SK-N-SH (cell line): ENCODE measurements at regions not wholly inside any gene's neighbourhood (a gene's known extent, or its start where the extent isn't known, plus 50 kb on each side); places are given as distances from the start of the nearest gene placed in this dataset.

Source experiments
- CTCF ChIA-PET: fragments of 300-600, 350-600 bp; formaldehyde crosslinking; extraction: SDS; loops from one replicate; lab custom pipeline; 2021; lab: Yijun Ruan, JAX
- POLR2A ChIA-PET: fragments of 350-600 bp; sonication (Branson Sonifier 250); formaldehyde crosslinking; extraction: SDS; loops from one replicate; lab custom pipeline; 2020; ENCODE audit warnings: antibody characterized with exemption, inconsistent platforms; lab: Yijun Ruan, JAX
- DNase-seq: peaks from one replicate; pipeline ENCODE4 v3.0.0; 2012
- H2AFZ ChIP-seq: fragments of 200-600 bp; sonication (generic); 2 replicates; pipeline ENCODE4 v1.8.1; 2016; ENCODE audit warnings: antibody characterized with exemption, mild to moderate bottlenecking, low read depth
- H3F3A ChIP-seq: fragments of 200-600 bp; sonication (generic); replicated peaks from 2 replicates; pipeline ENCODE3; 2016; ENCODE audit warnings: antibody characterized with exemption, mild to moderate bottlenecking; ENCODE audit not compliant: insufficient read depth
- H3K27ac ChIP-seq, 2 experiments: fragments of 200-500 bp in 1 of 2; fragments of 200-600 bp in 1 of 2; sonication (Bioruptor generic) in 1 of 2; sonication (generic), shearing (Covaris generic) in 1 of 2; 2 replicates each; pipeline versions ENCODE4 v1.5.1 to v1.6.1; 2014 to 2016; ENCODE audit warnings: low read depth in 2 of 2, inconsistent platforms in 1 of 2, low read length in 1 of 2, mild to moderate bottlenecking in 1 of 2, mixed read lengths in 1 of 2
- H3K27me3 ChIP-seq: fragments of 200-600 bp; sonication (generic), shearing (Covaris generic); 2 replicates; pipeline ENCODE4 v1.6.1; 2016; ENCODE audit warnings: mixed run types; ENCODE audit not compliant: insufficient read depth
- H3K36me3 ChIP-seq, 2 experiments: fragments of 200-500 bp in 1 of 2; fragments of 200-600 bp in 1 of 2; sonication (Bioruptor generic) in 1 of 2; sonication (generic) in 1 of 2; replicated peaks in 1 of 2; 2 replicates each; pipeline versions ENCODE3 to v1.5.1; 2014 to 2016; ENCODE audit warnings: low read length in 1 of 2, mild to moderate bottlenecking in 1 of 2; ENCODE audit not compliant: insufficient read depth in 2 of 2, control insufficient read depth in 1 of 2
- H3K4me1 ChIP-seq, 2 experiments: fragments of 200-500 bp in 1 of 2; fragments of 200-600 bp in 1 of 2; sonication (Bioruptor generic) in 1 of 2; sonication (generic), shearing (Covaris generic) in 1 of 2; 2 replicates each; pipeline versions ENCODE4 v1.5.1 to v1.6.1; 2014 to 2016; ENCODE audit warnings: low read depth in 1 of 2, low read length in 1 of 2, mixed run types in 1 of 2; ENCODE audit not compliant: insufficient read depth in 2 of 2, control insufficient read depth in 1 of 2
- H3K4me2 ChIP-seq: fragments of 200-600 bp; sonication (generic), shearing (Covaris generic); 2 replicates; pipeline ENCODE4 v1.6.1; 2017; ENCODE audit warnings: mixed run types
- H3K4me3 ChIP-seq, 2 experiments: fragments of 200-500 bp in 1 of 2; fragments of 200-600 bp in 1 of 2; sonication (Bioruptor generic) in 1 of 2; sonication (generic), shearing (Covaris generic) in 1 of 2; 2 replicates each; pipeline versions ENCODE4 v1.5.1 to v1.8.1; 2014 to 2016; ENCODE audit warnings: low read depth in 2 of 2, inconsistent platforms in 1 of 2, low read length in 1 of 2, mild to moderate bottlenecking in 1 of 2, mixed read lengths in 1 of 2, moderate library complexity in 1 of 2
- H3K79me2 ChIP-seq: fragments of 200-600 bp; sonication (generic); 2 replicates; pipeline ENCODE4 v1.8.1; 2017; ENCODE audit warnings: mild to moderate bottlenecking; ENCODE audit not compliant: insufficient read depth
- H3K9ac ChIP-seq: fragments of 200-600 bp; sonication (generic); 2 replicates; pipeline ENCODE4 v1.6.1; 2017; ENCODE audit warnings: mixed run types
- H3K9me2 ChIP-seq: fragments of 200-600 bp; sonication (generic); 2 replicates; pipeline ENCODE4 v1.6.1; 2017; ENCODE audit warnings: mixed run types
- H3K9me3 ChIP-seq: fragments of 200-600 bp; sonication (generic); 2 replicates; pipeline ENCODE4 v1.6.1; 2017; ENCODE audit warnings: mixed run types, mild to moderate bottlenecking, moderate library complexity
- H4K20me1 ChIP-seq: fragments of 200-600 bp; sonication (generic); 2 replicates; pipeline ENCODE4 v1.6.1; 2017; ENCODE audit warnings: mild to moderate bottlenecking, mixed run types; ENCODE audit not compliant: insufficient read depth
- ELF1 ChIP-seq: IDR thresholded peaks from 2 replicates; pipeline ENCODE4 v1.4.0; 2012
- EZH2phosphoT487 ChIP-seq: fragments of 200-600 bp; sonication (generic); IDR thresholded peaks from 2 replicates; pipeline ENCODE4 v1.6.1; 2017; ENCODE audit warnings: low read depth, mixed run types, mild to moderate bottlenecking, antibody characterized with exemption, moderate library complexity, borderline replicate concordance
- FOXJ3 ChIP-seq: sonication (generic); formaldehyde crosslinking; IDR thresholded peaks from 2 replicates; pipeline ENCODE4 v1.5.1; 2020; ENCODE audit warnings: mild to moderate bottlenecking, missing genetic modification reagents
- NFIC ChIP-seq: IDR thresholded peaks from 2 replicates; pipeline ENCODE4 v1.4.0; 2012; ENCODE audit warnings: borderline replicate concordance
- NRF1 ChIP-seq: IDR thresholded peaks from 2 replicates; pipeline ENCODE4 v1.6.1; 2012; ENCODE audit warnings: low read depth, mild to moderate bottlenecking, low read length
- RAD21 ChIP-seq: IDR thresholded peaks from 2 replicates; pipeline ENCODE4 v1.6.1; 2012; ENCODE audit warnings: mild to moderate bottlenecking, low read length
- RFX5 ChIP-seq: IDR thresholded peaks from 2 replicates; pipeline ENCODE4 v1.6.1; 2012; ENCODE audit warnings: mild to moderate bottlenecking, improper control_type of control experiment, low read length
- TAF1 ChIP-seq: IDR thresholded peaks from 2 replicates; pipeline ENCODE4 v1.6.1; 2012; ENCODE audit warnings: low read depth, mild to moderate bottlenecking, low read length, moderate library complexity, borderline replicate concordance
- TEAD4 ChIP-seq: IDR thresholded peaks from 2 replicates; pipeline ENCODE4 v1.4.0; 2012; ENCODE audit warnings: mild to moderate bottlenecking, borderline replicate concordance; ENCODE audit not compliant: insufficient read depth
- WGBS: methylation state at CpG from one replicate; pipeline ENCODE4 v1.1.6; 2017; ENCODE audit warnings: low lambda C conversion rate; 5-methylcytosine and 5-hydroxymethylcytosine counted together
- TF ChIP-seq, protein P1 (sequence below): IDR thresholded peaks from 2 replicates; pipeline ENCODE4 v1.4.0; 2012; ENCODE audit warnings: low read depth, borderline replicate concordance
- TF ChIP-seq, protein P2 (sequence below): fragments of 150-350 bp; IDR thresholded peaks from 2 replicates; pipeline ENCODE4 v1.6.1; 2016; ENCODE audit warnings: mild to moderate bottlenecking, low read depth, low read length
- TF ChIP-seq, protein P3 (sequence below): IDR thresholded peaks from 2 replicates; pipeline ENCODE4 v1.4.0; 2012; ENCODE audit warnings: low read depth, borderline replicate concordance

GRCh38 chr16:86777381-86777946 lies 199.1 kb downstream of the FOXL1 start:
- H3K9me3 ChIP-seq, result no peaks in the 10 kb centered on the region
- no peaks in the 10 kb centered on the region for H4K20me1 ChIP-seq
- DNase-seq, result no peak
- H3K9me2 ChIP-seq, result no peaks in the 10 kb centered on the region
- H3F3A ChIP-seq, result peaks cover 18% of the 10 kb centered on the region
- TF ChIP-seq FOXJ3, result no peak
- TF ChIP-seq RAD21, result no peak
- no peak for TF ChIP-seq RFX5
- TF ChIP-seq ELF1, result no peak
- TF ChIP-seq TAF1, result no peak
- TF ChIP-seq, protein P1, sequence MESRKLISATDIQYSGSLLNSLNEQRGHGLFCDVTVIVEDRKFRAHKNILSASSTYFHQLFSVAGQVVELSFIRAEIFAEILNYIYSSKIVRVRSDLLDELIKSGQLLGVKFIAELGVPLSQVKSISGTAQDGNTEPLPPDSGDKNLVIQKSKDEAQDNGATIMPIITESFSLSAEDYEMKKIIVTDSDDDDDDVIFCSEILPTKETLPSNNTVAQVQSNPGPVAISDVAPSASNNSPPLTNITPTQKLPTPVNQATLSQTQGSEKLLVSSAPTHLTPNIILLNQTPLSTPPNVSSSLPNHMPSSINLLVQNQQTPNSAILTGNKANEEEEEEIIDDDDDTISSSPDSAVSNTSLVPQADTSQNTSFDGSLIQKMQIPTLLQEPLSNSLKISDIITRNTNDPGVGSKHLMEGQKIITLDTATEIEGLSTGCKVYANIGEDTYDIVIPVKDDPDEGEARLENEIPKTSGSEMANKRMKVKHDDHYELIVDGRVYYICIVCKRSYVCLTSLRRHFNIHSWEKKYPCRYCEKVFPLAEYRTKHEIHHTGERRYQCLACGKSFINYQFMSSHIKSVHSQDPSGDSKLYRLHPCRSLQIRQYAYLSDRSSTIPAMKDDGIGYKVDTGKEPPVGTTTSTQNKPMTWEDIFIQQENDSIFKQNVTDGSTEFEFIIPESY, result no peak
- TF ChIP-seq NRF1, result no peak
- TF ChIP-seq, protein P2, sequence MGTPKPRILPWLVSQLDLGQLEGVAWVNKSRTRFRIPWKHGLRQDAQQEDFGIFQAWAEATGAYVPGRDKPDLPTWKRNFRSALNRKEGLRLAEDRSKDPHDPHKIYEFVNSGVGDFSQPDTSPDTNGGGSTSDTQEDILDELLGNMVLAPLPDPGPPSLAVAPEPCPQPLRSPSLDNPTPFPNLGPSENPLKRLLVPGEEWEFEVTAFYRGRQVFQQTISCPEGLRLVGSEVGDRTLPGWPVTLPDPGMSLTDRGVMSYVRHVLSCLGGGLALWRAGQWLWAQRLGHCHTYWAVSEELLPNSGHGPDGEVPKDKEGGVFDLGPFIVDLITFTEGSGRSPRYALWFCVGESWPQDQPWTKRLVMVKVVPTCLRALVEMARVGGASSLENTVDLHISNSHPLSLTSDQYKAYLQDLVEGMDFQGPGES, result no peak
- TF ChIP-seq EZH2phosphoT487, result no peak
- TF ChIP-seq NFIC, result no peak
- peaks cover 0 to 7% of the 10 kb centered on the region in 2 experiments; a peak in 2 of 4 replicates for H3K4me1 ChIP-seq
- peaks cover 41% of the 10 kb centered on the region; the same call in 1 of the 2 replicates for H3K27me3 ChIP-seq
- H3K79me2 ChIP-seq, result no peaks in the 10 kb centered on the region
- 3% methylated on average over 4 of the region's 4 CpGs for WGBS
- ChIA-PET POLR2A (no interaction called here), CTCF (no interaction called here)
- no peak overlapping the region for H2AFZ ChIP-seq
- no peak overlapping the region for H3K9ac ChIP-seq
- H3K36me3 ChIP-seq, result no peaks in the 10 kb centered on the region
- H3K4me3 ChIP-seq, result no peak overlapping the region
- no peak overlapping the region for H3K4me2 ChIP-seq
- H3K27ac ChIP-seq, result no peak overlapping the region

GRCh38 chr16:86778108-86778745 lies 199.9 kb downstream of the FOXL1 start:
- POLR2A ChIA-PET, result no interaction called here
- WGBS, result 18% methylated on average over 11 of the region's 13 CpGs
- H4K20me1 ChIP-seq, result no peaks in the 10 kb centered on the region
- H3K4me2 ChIP-seq, result no peak overlapping the region
- no peaks in the 10 kb centered on the region for H3K79me2 ChIP-seq
- CTCF ChIA-PET, result no interaction called here
- H3K9me2 ChIP-seq, result no peaks in the 10 kb centered on the region
- no peaks in the 10 kb centered on the region for H3K9me3 ChIP-seq
- no peaks in the 10 kb centered on the region for H3K36me3 ChIP-seq
- no peak overlapping the region for H3K4me3 ChIP-seq
- peaks cover 44% of the 10 kb centered on the region; the same call in 1 of the 2 replicates for H3K27me3 ChIP-seq
- no peak overlapping the region for H2AFZ ChIP-seq
- TF ChIP-seq, protein P3, sequence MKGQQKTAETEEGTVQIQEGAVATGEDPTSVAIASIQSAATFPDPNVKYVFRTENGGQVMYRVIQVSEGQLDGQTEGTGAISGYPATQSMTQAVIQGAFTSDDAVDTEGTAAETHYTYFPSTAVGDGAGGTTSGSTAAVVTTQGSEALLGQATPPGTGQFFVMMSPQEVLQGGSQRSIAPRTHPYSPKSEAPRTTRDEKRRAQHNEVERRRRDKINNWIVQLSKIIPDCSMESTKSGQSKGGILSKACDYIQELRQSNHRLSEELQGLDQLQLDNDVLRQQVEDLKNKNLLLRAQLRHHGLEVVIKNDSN, result peak; percentile 19; the same call in 1 of the 2 replicates
- no peak for TF ChIP-seq TEAD4
- H3K4me1 ChIP-seq, result 0 out of 4 replicates have a peak, but pooled peaks cover 0 to 3% of the 10 kb centered on the region in 2 experiments
- H3F3A ChIP-seq, result peaks cover 14% of the 10 kb centered on the region
- no peak for DNase-seq
- H3K9ac ChIP-seq, result no peak overlapping the region
- no peak overlapping the region for H3K27ac ChIP-seq
